ENCODE measurements at regions not wholly inside any gene's neighbourhood (a gene's known extent, or its start where the extent isn't known, plus 50 kb on each side); places are given as distances from the start of the nearest gene placed in this dataset.

GRCh38 chrX:40176351-40177116, 78.8 kb upstream of the BCOR start:
- Histone ChIP-seq H3K36me3 (replicated peaks in 1 of 2; ENCODE audit: control insufficient read depth in 1 of 2, insufficient read depth in 2 of 2, low read length in 2 of 2) (no peaks in the 10 kb centered on the region), H3K27me3 (ENCODE audit: control insufficient read depth in 1 of 2, insufficient read depth in 2 of 2, low read length in 2 of 2) (no peaks in the 10 kb centered on the region), H2AFZ (ENCODE audit: low read length) (no peak overlapping the region), H3K4me2 (ENCODE audit: low read depth, low read length) (peak overlapping the region; percentile 89), H3K27ac (ENCODE audit: extremely low read length, insufficient read depth, low read length) (peak overlapping the region; percentile 95), H3K9me3 (ENCODE audit: low read length) (no peaks in the 10 kb centered on the region), H3K9ac (ENCODE audit: insufficient read depth, low read depth, low read length) (peak overlapping the region; percentile 80), H3K4me3 (replicated peaks in 1 of 3; ENCODE audit: insufficient read depth in 1 of 3, low read depth in 2 of 3, low read length in 3 of 3) (peak overlapping the region; percentile 55 to 74 (median 64); a peak in 5 of 6 replicates), H3K79me2 (ENCODE audit: insufficient read depth, low read length) (peaks cover 6% of the 10 kb centered on the region), H4K20me1 (ENCODE audit: insufficient read depth, low read length) (no peaks in the 10 kb centered on the region), H3K4me1 (ENCODE audit: insufficient read depth, low read length) (peaks cover 40% of the 10 kb centered on the region)
- peak; percentile 51 for ATAC-seq
- in situ Hi-C loops (cut with HindIII; ENCODE audit: extremely low pct_ligation_motif_present, low pct_unique_long_range_greater_than_20kb): no loop called here
- WGBS (ENCODE audit: low lambda C conversion rate): no CpG with 5 or more reads among the region's 85 CpGs
- no TSS peak for BruUV-seq (replicated peaks)
- ChIA-PET CTCF (ENCODE audit: low intra/inter-chr PET ratio, low total read pairs) (no interaction called here), POLR2A (interaction anchor here (0.6 to 3.9 kb wide), 22 partner anchors 8 to 445 kb away, joined by 3 to 41 read pairs (median 6); partner anchors contain the start of gene BCOR)
- peak; percentile 35 for DNase-seq (ENCODE audit: low spot score)
- intact Hi-C loops (cut with micrococcal nuclease; ENCODE audit: unreplicated experiment): loop anchor here (2.0 kb wide), 1 partner anchor 68 kb away; no protein-coding TSS in a partner anchor
- FAIRE-seq: no peak
- TF ChIP-seq ZNF749 (CRISPR knock-in tag; IDR thresholded peaks at IDR 0.05; ENCODE audit: borderline replicate concordance) (no peak), GRHL1 (CRISPR knock-in tag; conservative IDR thresholded peaks at IDR 0.05) (no peak), NFATC3 (CRISPR knock-in tag; IDR thresholded peaks at IDR 0.05) (no peak), KMT2B (CRISPR knock-in tag; IDR thresholded peaks at IDR 0.05) (no peak), KAT8 (CRISPR knock-in tag; IDR thresholded peaks at IDR 0.05) (no peak), NFRKB (IDR thresholded peaks at IDR 0.05) (no peak), PATZ1 (CRISPR knock-in tag; IDR thresholded peaks at IDR 0.05) (peak; percentile 67), MLX (CRISPR knock-in tag; IDR thresholded peaks at IDR 0.05) (no peak), ZNF138 (CRISPR knock-in tag; IDR thresholded peaks at IDR 0.05; ENCODE audit: low read depth) (no peak), CREB1 (IDR thresholded peaks at IDR 0.05) (no peak), CREB1 (CRISPR knock-in tag; IDR thresholded peaks at IDR 0.05) (no peak), CENPX (CRISPR knock-in tag; IDR thresholded peaks at IDR 0.05) (no peak), ATRX (CRISPR knock-in tag; IDR thresholded peaks at IDR 0.05; ENCODE audit: borderline replicate concordance) (no peak), TIGD3 (CRISPR knock-in tag; IDR thresholded peaks at IDR 0.05; ENCODE audit: borderline replicate concordance) (no peak), ZBTB10 (CRISPR knock-in tag; IDR thresholded peaks at IDR 0.05; ENCODE audit: borderline replicate concordance) (peak; percentile 74; the same call in 1 of the 2 replicates), KMT2A (CRISPR knock-in tag; IDR thresholded peaks at IDR 0.05) (no peak)

Measured in HepG2 (cell line).